Natural killer cell (primary cell): ENCODE measurements at regions not wholly inside any gene's neighbourhood (a gene's known extent, or its start where the extent isn't known, plus 50 kb on each side); places are given as distances from the start of the nearest gene placed in this dataset.
"Not testable (repeated sequence)": the region's sequence is repeated elsewhere in the genome, so short reads cannot be mapped to it uniquely, and the experiment has no call there.

ENCODE experiments used
- ATAC-seq, 3 donors: fragments of 150-1000 bp in 2 of 3; fragments of 200-7000 bp in 1 of 3; cut with Tn5 transposase; 1 replicate in 1 of 3; 2 replicates in 2 of 3; pipeline ENCODE4 v1.10.0; 2021; ENCODE audit warnings: mild to moderate bottlenecking in 2 of 3, moderate library complexity in 2 of 3
- DNase-seq, 2 donors: peaks; one replicate each; pipeline versions ENCODE4 v3.0.0 to v3.0.0-alpha.2; 2013 to 2021; ENCODE audit warnings: mixed read lengths in 1 of 2
- H3K27ac ChIP-seq: one replicate; pipeline ENCODE4 v1.5.1; 2013; ENCODE audit warnings: mild to moderate bottlenecking, low read length
- H3K27me3 ChIP-seq: one replicate; pipeline ENCODE4 v1.6.1; 2013; ENCODE audit warnings: low read length; ENCODE audit not compliant: control insufficient read depth, insufficient read depth
- H3K36me3 ChIP-seq: one replicate; pipeline ENCODE4 v1.6.1; 2013; ENCODE audit warnings: low read length; ENCODE audit not compliant: control insufficient read depth, insufficient read depth
- H3K4me1 ChIP-seq: one replicate; pipeline ENCODE4 v1.6.1; 2013; ENCODE audit warnings: low read length; ENCODE audit not compliant: control insufficient read depth, insufficient read depth
- H3K4me3 ChIP-seq: one replicate; pipeline ENCODE4 v1.5.1; 2013; ENCODE audit warnings: low read length
- H3K9me3 ChIP-seq: one replicate; pipeline ENCODE4 v1.6.1; 2013; ENCODE audit warnings: low read length; ENCODE audit not compliant: control insufficient read depth, insufficient read depth
- H3K27ac Mint-ChIP-seq, 2 donors: one replicate each; pipeline ENCODE4 v1.8.0; 2022; ENCODE audit warnings: mild to moderate bottlenecking in 2 of 2, mixed read lengths in 2 of 2, moderate library complexity in 1 of 2
- H3K27me3 Mint-ChIP-seq, 2 donors: one replicate each; pipeline ENCODE4 v1.8.0; 2022; ENCODE audit warnings: low read depth in 2 of 2, mixed read lengths in 2 of 2
- H3K36me3 Mint-ChIP-seq: one replicate; pipeline ENCODE4 v1.8.0; 2022; ENCODE audit warnings: mixed read lengths
- H3K4me1 Mint-ChIP-seq, 2 donors: one replicate each; pipeline ENCODE4 v1.8.0; 2022; ENCODE audit warnings: mixed read lengths in 2 of 2
- H3K4me3 Mint-ChIP-seq: one replicate; pipeline ENCODE4 v1.8.0; 2022; ENCODE audit warnings: mild to moderate bottlenecking, moderate library complexity, mixed read lengths
- H3K9me3 Mint-ChIP-seq, 2 donors: one replicate each; pipeline ENCODE4 v1.8.0; 2022; ENCODE audit warnings: mixed read lengths in 2 of 2
- CTCF ChIP-seq: fragments of 200-600 bp; IDR thresholded peaks from one replicate; pipeline ENCODE4 v1.8.0; 2022; ENCODE audit warnings: antibody characterized with exemption
- WGBS: methylation state at CpG from one replicate; pipeline ENCODE4 v1.1.7; 2013; ENCODE audit warnings: missing lambda C conversion rate; ENCODE audit not compliant: insufficient coverage; 5-methylcytosine and 5-hydroxymethylcytosine counted together
- intact Hi-C: fragments of 100-400 bp; cut with micrococcal nuclease; formaldehyde crosslinking; loops from one replicate; pipeline ENCODE4 v1.14.2; 2022

GRCh38 chr6:78538002-78538401 lies 329.3 kb upstream of the IRAK1BP1 start:
- no CpG with 5 or more reads among the region's 2 CpGs for WGBS
- Mint-ChIP-seq H3K27ac (no peak overlapping the region), H3K4me1 (no peaks in the 10 kb centered on the region), H3K9me3 (peaks cover 21 to 22% of the 10 kb centered on the region in 2 donors), H3K36me3 (no peaks in the 10 kb centered on the region), H3K4me3 (no peak overlapping the region), H3K27me3 (no peaks in the 10 kb centered on the region)
- ATAC-seq, result no peak
- TF ChIP-seq CTCF, result no peak
- no peaks in the 10 kb centered on the region for H3K36me3 ChIP-seq
- H3K4me1 ChIP-seq, result no peaks in the 10 kb centered on the region
- no peaks in the 10 kb centered on the region for H3K27me3 ChIP-seq
- no peak overlapping the region for H3K27ac ChIP-seq
- intact Hi-C loops, result no loop called here
- no peak overlapping the region for H3K4me3 ChIP-seq
- no peaks in the 10 kb centered on the region for H3K9me3 ChIP-seq
- DNase-seq, result no peak

DNA sequence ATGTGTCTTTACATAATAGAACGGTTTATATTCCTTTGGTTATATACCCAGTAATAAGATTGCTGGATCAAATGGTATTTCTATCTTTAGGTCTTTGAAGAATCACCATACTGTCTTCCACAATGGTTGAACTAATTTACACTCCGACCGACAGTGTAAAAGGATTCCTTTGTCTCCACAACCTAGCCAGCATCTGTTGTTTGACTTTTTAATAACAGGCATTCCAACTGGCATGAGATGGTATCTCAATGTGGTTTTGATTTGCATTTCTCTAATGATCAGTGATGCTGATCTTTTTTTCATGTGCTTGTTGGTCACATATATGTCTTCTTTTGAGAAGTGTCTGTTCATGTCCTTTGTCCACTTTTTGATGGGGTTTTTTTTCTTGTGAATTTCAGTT lies 319.7 kb upstream of the IRAK1BP1 start:
- H3K4me1 ChIP-seq, H3K27ac ChIP-seq, H3K36me3 ChIP-seq, ATAC-seq, H3K9me3 ChIP-seq, H3K27me3 ChIP-seq, H3K27ac Mint-ChIP-seq, H3K4me3 Mint-ChIP-seq, intact Hi-C loops, H3K4me3 ChIP-seq, H3K4me1 Mint-ChIP-seq, H3K27me3 Mint-ChIP-seq, DNase-seq, H3K36me3 Mint-ChIP-seq: not testable (repeated sequence)
- H3K9me3 Mint-ChIP-seq, result peaks cover 15 to 21% of the 10 kb centered on the region in 2 donors
- 100% methylated on average over 2 of the region's 3 CpGs for WGBS

- no peak for TF ChIP-seq CTCF
- Histone ChIP-seq H3K27me3 (no peaks in the 10 kb centered on the region), H3K27ac (no peak overlapping the region), H3K9me3 (peaks cover 3% of the 10 kb centered on the region), H3K36me3 (no peaks in the 10 kb centered on the region), H3K4me3 (no peak overlapping the region), H3K4me1 (no peaks in the 10 kb centered on the region)
- ATAC-seq (no peak), DNase-seq (no peak)
- H3K4me3 Mint-ChIP-seq, result no peak overlapping the region
- WGBS, result no CpG with 5 or more reads among the region's 2 CpGs
- H3K36me3 Mint-ChIP-seq, result peaks cover 10% of the 10 kb centered on the region
- intact Hi-C loops, result no loop called here
- no peaks in the 10 kb centered on the region for H3K27me3 Mint-ChIP-seq
- no peaks in the 10 kb centered on the region for H3K4me1 Mint-ChIP-seq
- peaks cover 14 to 19% of the 10 kb centered on the region in 2 donors for H3K9me3 Mint-ChIP-seq
- H3K27ac Mint-ChIP-seq, result no peak overlapping the region
Measured at GRCh38 chr6:78551361-78551760, 316.0 kb upstream of the IRAK1BP1 start.

DNA sequence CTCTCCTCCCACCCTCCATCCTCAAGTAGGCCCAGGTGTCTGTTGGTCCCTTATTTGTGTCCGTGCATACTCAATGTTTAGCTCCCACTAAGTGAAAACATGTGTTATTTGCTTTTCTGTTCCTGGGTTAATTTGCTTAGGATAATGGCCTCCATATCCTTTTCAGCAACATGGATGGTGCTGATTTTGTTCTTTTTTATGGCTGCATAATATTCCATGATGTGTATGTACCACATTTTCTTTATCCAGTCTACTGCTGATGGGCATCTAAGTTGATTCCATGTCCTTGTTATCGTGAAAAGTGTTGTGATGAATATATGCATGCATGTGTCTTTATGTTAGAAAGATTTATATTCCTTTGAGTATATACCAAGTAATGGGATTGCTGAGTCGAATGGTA lies 314.9 kb upstream of the IRAK1BP1 start:
- H3K9me3 ChIP-seq, result peaks cover 7% of the 10 kb centered on the region
- WGBS, result 80% methylated on average over 3 of the region's 3 CpGs
- no peaks in the 10 kb centered on the region for H3K4me1 ChIP-seq
- H3K27me3 ChIP-seq, result no peaks in the 10 kb centered on the region
- intact Hi-C loops, result no loop called here
- no peaks in the 10 kb centered on the region for H3K36me3 ChIP-seq
- no peaks in the 10 kb centered on the region for H3K4me1 Mint-ChIP-seq
- no peak overlapping the region for H3K27ac ChIP-seq
- H3K27ac Mint-ChIP-seq, result no peak overlapping the region
- no peaks in the 10 kb centered on the region for H3K27me3 Mint-ChIP-seq
- no peak overlapping the region for H3K4me3 Mint-ChIP-seq
- H3K9me3 Mint-ChIP-seq, result peaks cover 18 to 19% of the 10 kb centered on the region in 2 donors
- H3K4me3 ChIP-seq, result no peak overlapping the region
- no peak for DNase-seq
- peaks cover 10% of the 10 kb centered on the region for H3K36me3 Mint-ChIP-seq
- ATAC-seq, result no peak
- TF ChIP-seq CTCF, result no peak
